DOHH2 (cell line): ENCODE measurements at regions not wholly inside any gene's neighbourhood (a gene's known extent, or its start where the extent isn't known, plus 50 kb on each side); places are given as distances from the start of the nearest gene placed in this dataset.

Experiments
- EZH2phosphoT487 ChIP-seq: fragments of 200-600 bp; sonication (generic); IDR thresholded peaks from 2 replicates; pipeline ENCODE4 v1.6.1; 2017; ENCODE audit warnings: borderline replicate concordance, mild to moderate bottlenecking, antibody characterized with exemption, low read length, moderate library complexity, mixed read lengths
- TF ChIP-seq, protein P1 (sequence below): fragments of 200-600 bp; sonication (generic); IDR thresholded peaks from one replicate; pipeline ENCODE4 v1.5.1; 2014; ENCODE audit warnings: antibody characterized with exemption, mild to moderate bottlenecking, low read depth, low read length; ENCODE audit not compliant: poor library complexity, severe bottlenecking

DNA sequence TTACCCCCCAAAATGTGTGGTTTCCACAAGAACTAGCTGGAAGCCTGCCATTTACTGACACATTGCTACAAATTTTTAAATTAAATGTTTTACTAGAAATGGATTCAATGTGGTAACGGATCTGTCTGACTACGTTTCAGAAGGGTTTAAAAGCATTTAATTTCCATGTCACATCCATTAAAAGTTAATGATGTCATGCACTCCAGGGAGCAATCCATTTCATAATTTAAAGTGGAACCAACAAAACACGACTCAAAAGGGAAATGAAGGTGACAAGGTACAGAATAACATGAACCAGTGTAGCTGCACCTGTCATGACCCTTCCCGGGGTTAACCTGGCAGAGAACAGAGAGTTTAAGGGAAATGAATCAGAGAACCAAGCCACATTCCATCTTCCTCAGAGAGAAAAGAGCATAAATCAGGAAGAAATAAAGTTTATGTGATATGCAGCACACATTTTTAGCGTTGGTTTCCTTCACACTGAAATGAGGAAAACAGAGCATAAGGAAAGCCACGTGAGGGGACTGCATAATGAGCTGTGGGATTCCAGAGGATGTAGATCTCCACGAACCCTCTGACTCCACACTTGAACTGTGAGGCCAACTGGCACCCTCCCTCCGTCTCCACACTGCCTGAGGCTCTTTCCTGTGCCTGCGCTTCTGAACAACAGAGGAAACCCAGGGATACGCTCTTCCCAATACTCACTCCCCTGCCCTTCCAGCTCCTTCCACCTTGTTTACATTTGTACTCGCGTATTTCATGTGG lies 170.3 kb upstream of the AHI1 start:
- TF ChIP-seq, protein P1, sequence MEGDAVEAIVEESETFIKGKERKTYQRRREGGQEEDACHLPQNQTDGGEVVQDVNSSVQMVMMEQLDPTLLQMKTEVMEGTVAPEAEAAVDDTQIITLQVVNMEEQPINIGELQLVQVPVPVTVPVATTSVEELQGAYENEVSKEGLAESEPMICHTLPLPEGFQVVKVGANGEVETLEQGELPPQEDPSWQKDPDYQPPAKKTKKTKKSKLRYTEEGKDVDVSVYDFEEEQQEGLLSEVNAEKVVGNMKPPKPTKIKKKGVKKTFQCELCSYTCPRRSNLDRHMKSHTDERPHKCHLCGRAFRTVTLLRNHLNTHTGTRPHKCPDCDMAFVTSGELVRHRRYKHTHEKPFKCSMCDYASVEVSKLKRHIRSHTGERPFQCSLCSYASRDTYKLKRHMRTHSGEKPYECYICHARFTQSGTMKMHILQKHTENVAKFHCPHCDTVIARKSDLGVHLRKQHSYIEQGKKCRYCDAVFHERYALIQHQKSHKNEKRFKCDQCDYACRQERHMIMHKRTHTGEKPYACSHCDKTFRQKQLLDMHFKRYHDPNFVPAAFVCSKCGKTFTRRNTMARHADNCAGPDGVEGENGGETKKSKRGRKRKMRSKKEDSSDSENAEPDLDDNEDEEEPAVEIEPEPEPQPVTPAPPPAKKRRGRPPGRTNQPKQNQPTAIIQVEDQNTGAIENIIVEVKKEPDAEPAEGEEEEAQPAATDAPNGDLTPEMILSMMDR, result no peak
- TF ChIP-seq EZH2phosphoT487, result no peak
